Gastroesophageal sphincter (tissue), 3 donors: ENCODE measurements at regions not wholly inside any gene's neighbourhood (a gene's known extent, or its start where the extent isn't known, plus 50 kb on each side); places are given as distances from the start of the nearest gene placed in this dataset.

Experiments
- CTCF ChIP-seq, 4 experiments: fragments of 200-600 bp in 2 of 4; fragments of 450-650 bp in 2 of 4; sonication (generic) in 1 of 4; IDR thresholded peaks; one replicate each; pipeline ENCODE4 v1.5.1; 2017 to 2019; ENCODE audit warnings: antibody characterized with exemption in 4 of 4, mild to moderate bottlenecking in 2 of 4, moderate library complexity in 2 of 4
- POLR2A ChIP-seq, 2 donors: fragments of 450-650 bp; IDR thresholded peaks; one replicate each; pipeline ENCODE4 v1.6.1; 2017; ENCODE audit warnings: antibody characterized with exemption in 2 of 2, mild to moderate bottlenecking in 2 of 2, moderate library complexity in 1 of 2
- POLR2AphosphoS5 ChIP-seq: sonication (generic); formaldehyde crosslinking; IDR thresholded peaks from one replicate; pipeline ENCODE4 v1.6.1; 2017; ENCODE audit warnings: antibody characterized with exemption

- TF ChIP-seq CTCF (IDR thresholded peaks at IDR 0.05) (no peak), POLR2A (IDR thresholded peaks at IDR 0.05) (no peak), POLR2AphosphoS5 (no peak)
These were observed 172.2 kb upstream of the HAAO start for GRCh38 chr2:42964439-42965083.
